Thyroid gland (tissue), 4 donors: ENCODE measurements at regions not wholly inside any gene's neighbourhood (a gene's known extent, or its start where the extent isn't known, plus 50 kb on each side); places are given as distances from the start of the nearest gene placed in this dataset.
A peak's percentile ranks its signal among the peaks of the same experiment; 100 is the strongest.
"Not testable (repeated sequence)": the region's sequence is repeated elsewhere in the genome, so short reads cannot be mapped to it uniquely, and the experiment has no call there.

Experiments
- DNase-seq, 2 donors: peaks; one replicate each; pipeline ENCODE4 v3.0.0-alpha.2; 2019
- H3K27ac ChIP-seq, 3 donors: fragments of 200-600 bp; sonication (generic); 1 replicate in 2 of 3; 2 replicates in 1 of 3; pipeline ENCODE4 v1.5.1; 2016 to 2019; ENCODE audit warnings: mild to moderate bottlenecking in 1 of 3, moderate library complexity in 1 of 3
- H3K27me3 ChIP-seq: fragments of 200-600 bp; sonication (generic); one replicate; pipeline ENCODE4 v1.5.1; 2019
- H3K36me3 ChIP-seq, 2 donors: fragments of 200-600 bp; sonication (generic); one replicate each; pipeline ENCODE4 v1.5.1; 2016 to 2019
- H3K4me1 ChIP-seq, 2 donors: fragments of 200-600 bp; sonication (generic); one replicate each; pipeline ENCODE4 v1.5.1; 2017 to 2019
- H3K4me3 ChIP-seq, 3 donors: fragments of 200-600 bp; sonication (generic); replicated peaks in 1 of 3; 1 replicate in 2 of 3; 2 replicates in 1 of 3; pipeline ENCODE4 v1.5.1; 2016; ENCODE audit warnings: mild to moderate bottlenecking in 1 of 3
- H3K9me3 ChIP-seq: fragments of 200-600 bp; sonication (generic); one replicate; pipeline ENCODE4 v1.5.1; 2017
- POLR2A ChIP-seq, 2 donors: fragments of 450-650 bp; IDR thresholded peaks; one replicate each; pipeline ENCODE4 v1.6.1; 2017; ENCODE audit warnings: antibody characterized with exemption in 2 of 2, mild to moderate bottlenecking in 2 of 2, moderate library complexity in 1 of 2
- WGBS, 2 donors: methylation state at CpG; one replicate each; pipeline ENCODE4 v1.1.5; 2017; 5-methylcytosine and 5-hydroxymethylcytosine counted together
- intact Hi-C: fragments of 100-400 bp; cut with DNase I; formaldehyde crosslinking; loops from one replicate; pipeline ENCODE4 v1.15.1; 2023
- TF ChIP-seq, protein P1 (sequence below), 6 experiments: fragments of 200-600 bp in 3 of 6; fragments of 450-650 bp in 3 of 6; sonication (generic) in 3 of 6; IDR thresholded peaks; one replicate each; pipeline ENCODE4 v1.5.1; 2016 to 2019; ENCODE audit warnings: antibody characterized with exemption in 6 of 6, mild to moderate bottlenecking in 2 of 6, inconsistent platforms in 1 of 6, moderate library complexity in 1 of 6

DNA sequence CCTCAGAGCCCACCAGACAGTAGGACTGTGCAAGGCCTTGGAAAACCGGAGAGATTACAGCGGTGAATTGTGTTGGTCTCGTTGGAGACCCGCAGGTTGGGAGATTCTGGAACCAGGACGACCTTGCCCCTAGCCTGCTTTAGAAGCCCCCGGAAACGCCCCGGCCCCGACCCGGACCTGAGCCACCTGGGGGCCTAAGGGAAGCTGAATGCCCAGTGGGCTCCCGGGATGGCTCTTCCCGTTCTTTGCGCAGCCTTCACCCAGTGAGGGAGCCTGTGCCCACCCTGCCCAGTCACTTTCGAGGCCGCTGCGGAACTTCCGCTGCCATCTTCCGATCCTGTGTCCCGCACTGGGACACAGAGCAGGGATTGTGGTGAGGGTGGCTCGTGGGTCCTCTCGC is 254.4 kb downstream of the FAM72C start:
- TF ChIP-seq, protein P1, sequence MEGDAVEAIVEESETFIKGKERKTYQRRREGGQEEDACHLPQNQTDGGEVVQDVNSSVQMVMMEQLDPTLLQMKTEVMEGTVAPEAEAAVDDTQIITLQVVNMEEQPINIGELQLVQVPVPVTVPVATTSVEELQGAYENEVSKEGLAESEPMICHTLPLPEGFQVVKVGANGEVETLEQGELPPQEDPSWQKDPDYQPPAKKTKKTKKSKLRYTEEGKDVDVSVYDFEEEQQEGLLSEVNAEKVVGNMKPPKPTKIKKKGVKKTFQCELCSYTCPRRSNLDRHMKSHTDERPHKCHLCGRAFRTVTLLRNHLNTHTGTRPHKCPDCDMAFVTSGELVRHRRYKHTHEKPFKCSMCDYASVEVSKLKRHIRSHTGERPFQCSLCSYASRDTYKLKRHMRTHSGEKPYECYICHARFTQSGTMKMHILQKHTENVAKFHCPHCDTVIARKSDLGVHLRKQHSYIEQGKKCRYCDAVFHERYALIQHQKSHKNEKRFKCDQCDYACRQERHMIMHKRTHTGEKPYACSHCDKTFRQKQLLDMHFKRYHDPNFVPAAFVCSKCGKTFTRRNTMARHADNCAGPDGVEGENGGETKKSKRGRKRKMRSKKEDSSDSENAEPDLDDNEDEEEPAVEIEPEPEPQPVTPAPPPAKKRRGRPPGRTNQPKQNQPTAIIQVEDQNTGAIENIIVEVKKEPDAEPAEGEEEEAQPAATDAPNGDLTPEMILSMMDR (IDR thresholded peaks at IDR 0.05) = no peak
- TF ChIP-seq POLR2A (IDR thresholded peaks at IDR 0.05) = no peak
- no peak for DNase-seq
- Histone ChIP-seq H3K27me3 (no peaks in the 10 kb centered on the region), H3K9me3 (no peaks in the 10 kb centered on the region), H3K4me1 (no peaks in the 10 kb centered on the region), H3K27ac (no peak overlapping the region), H3K36me3 (no peaks in the 10 kb centered on the region), H3K4me3 (no peak overlapping the region)
- 28% methylated on average over 15 of the region's 21 CpGs; no CpG with 5 or more reads in 1 of the 2 donors for WGBS, 2 donors
- intact Hi-C loops = no loop called here

DNA sequence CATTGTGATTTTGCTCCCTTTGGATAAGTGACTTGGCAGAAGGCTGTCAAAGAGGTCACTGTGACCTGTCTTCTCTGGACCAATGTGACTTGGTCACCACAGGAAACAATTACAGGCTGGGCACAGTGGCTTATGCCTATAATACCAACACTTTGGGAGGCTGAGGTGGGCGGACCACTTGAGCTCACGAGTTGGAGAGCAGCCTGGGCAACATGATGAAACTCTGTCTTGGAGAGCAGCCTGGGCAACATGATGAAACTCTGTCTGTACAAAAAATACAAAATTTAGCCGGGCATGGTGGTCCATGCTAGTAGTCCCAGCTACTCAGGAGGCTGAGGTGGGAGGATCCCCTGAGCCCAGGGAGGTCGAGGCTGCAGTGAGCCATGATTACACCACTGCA is 256.9 kb downstream of the FAM72C start:
- 32 to 49% methylated on average over 3 to 4 of the region's 4 CpGs for WGBS, 2 donors
- intact Hi-C loops, H3K36me3 ChIP-seq: not testable (repeated sequence)

DNA sequence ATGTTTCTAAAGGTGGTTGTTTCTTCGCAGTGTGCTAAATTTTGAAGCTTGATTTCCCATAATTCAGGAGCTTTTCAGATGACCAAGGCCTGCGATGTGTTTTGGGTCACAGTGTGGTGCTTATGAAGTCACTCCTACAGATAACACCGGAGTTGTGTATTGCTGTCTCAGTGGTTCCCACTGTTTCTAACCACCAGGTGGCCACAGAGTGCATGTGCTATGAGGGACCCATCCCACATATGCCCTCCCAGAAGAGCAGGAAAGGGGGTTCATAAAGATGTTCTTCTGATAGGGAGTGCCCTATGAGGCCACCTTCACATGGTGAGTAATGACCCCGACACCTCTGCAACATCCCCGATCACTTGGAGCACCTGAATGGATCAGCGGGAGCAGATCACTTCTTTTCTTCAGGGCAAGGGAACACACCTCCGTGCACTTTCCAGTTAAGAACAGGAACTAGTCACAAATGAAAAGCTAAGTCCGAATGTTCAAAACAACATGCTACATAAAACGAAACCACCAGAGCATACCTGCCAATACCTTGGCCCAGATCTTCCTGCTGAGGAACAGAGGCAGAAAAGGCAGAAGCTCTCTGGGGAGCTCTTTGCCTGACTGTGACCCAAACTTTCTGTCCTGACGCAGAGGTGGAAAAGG is 262.1 kb downstream of the FAM72C start:
- H3K9me3 ChIP-seq, intact Hi-C loops, H3K4me1 ChIP-seq, H3K27me3 ChIP-seq, H3K4me3 ChIP-seq, H3K27ac ChIP-seq, H3K36me3 ChIP-seq: not testable (repeated sequence)
- DNase-seq = peak; percentile 6 to 50
- WGBS, 2 donors = 30 to 37% methylated on average over 8 to 10 of the region's 10 CpGs
- TF ChIP-seq, protein P1 (IDR thresholded peaks at IDR 0.05) = peak in 4 of 6 experiments; percentile 42 to 62 (median 48)

More for the DNA sequence above, 256.9 kb downstream of the FAM72C start:
- not testable (repeated sequence) for H3K4me1 ChIP-seq, H3K27ac ChIP-seq, H3K4me3 ChIP-seq, H3K9me3 ChIP-seq, H3K27me3 ChIP-seq
- DNase-seq = peak in 1 of 2 donors; percentile 20

DNA sequence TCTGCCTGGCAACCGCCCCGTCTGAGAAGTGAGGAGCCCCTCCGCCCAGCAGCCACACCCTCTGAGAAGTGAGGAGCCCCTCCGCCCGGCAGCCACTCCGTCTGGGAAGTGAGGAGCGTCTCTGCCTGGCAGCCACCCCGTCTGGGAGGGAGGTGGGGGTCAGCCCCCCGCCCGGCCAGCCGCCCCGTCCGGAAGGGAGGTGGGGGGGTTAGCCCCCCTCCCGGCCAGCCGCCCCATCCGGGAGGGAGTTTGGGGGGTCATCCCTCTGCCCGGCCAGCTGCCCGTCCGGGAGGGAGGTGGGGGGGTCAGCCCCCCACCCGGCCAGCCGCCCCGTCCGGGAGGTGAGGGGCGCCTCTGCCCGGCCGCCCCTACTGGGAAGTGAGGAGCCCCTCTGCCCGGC is 269.0 kb downstream of the FAM72C start:
- H3K9me3 ChIP-seq, H3K27me3 ChIP-seq, H3K36me3 ChIP-seq, intact Hi-C loops, H3K4me3 ChIP-seq, H3K27ac ChIP-seq, H3K4me1 ChIP-seq, DNase-seq: not testable (repeated sequence)
- 100% methylated on average over 2 of the region's 27 CpGs; no CpG with 5 or more reads in 1 of the 2 donors for WGBS, 2 donors

DNA sequence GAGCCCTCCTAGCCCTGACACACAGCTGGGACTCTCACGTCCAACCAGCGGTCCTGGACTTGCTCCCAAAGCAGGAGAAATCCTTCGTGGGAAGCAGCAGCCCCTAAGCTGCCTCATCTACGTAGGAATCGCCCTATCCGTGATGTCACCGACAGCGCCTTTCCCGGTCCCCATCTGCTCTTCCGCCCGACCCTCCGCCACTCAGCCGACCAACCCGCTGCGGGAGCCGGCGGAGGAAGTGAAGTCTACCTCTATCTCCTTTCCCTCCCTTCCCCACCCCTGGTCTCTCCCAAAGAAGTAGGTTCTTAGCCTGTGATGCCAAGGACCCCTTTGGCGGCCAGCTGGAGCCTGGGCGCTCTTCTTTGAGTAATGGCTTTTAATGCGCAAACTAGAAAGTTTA is 272.1 kb downstream of the FAM72C start:
- no peaks in the 10 kb centered on the region for H3K4me1 ChIP-seq
- 4% methylated on average over 13 of the region's 20 CpGs for WGBS, 2 donors
- no peak for DNase-seq
- H3K36me3 ChIP-seq = no peaks in the 10 kb centered on the region
- H3K27ac ChIP-seq = no peak overlapping the region
- intact Hi-C loops = no loop called here
- no peaks in the 10 kb centered on the region for H3K27me3 ChIP-seq
- H3K9me3 ChIP-seq = no peaks in the 10 kb centered on the region
- no peak overlapping the region for H3K4me3 ChIP-seq
- TF ChIP-seq POLR2A (IDR thresholded peaks at IDR 0.05) = no peak
- TF ChIP-seq, protein P1 (IDR thresholded peaks at IDR 0.05) = no peak

DNA sequence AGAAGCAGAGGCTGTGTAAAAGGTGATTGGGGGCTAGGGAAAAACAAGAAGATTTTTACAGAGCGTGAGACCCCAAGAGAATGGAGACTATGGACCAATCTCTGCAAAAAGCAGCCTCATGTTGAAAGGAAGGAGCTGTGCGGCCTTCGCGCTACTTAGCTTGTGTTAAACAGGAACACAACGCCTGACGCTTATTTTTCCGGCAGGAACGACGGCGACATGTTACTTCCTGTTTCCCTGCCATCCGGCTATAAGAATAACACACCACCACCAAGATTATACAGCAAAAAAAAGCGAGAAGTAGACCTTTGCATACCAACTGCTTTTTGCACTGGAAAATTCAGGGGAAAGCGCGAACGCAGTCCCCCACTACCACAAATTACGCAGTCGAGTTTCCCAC is 272.7 kb downstream of the FAM72C start:
- H3K4me3 ChIP-seq = no peak overlapping the region
- no peaks in the 10 kb centered on the region for H3K27me3 ChIP-seq
- no peaks in the 10 kb centered on the region for H3K4me1 ChIP-seq
- H3K9me3 ChIP-seq = no peaks in the 10 kb centered on the region
- 6 to 9% methylated on average over 16 to 17 of the region's 17 CpGs for WGBS, 2 donors
- H3K36me3 ChIP-seq = no peaks in the 10 kb centered on the region
- TF ChIP-seq, protein P1 (IDR thresholded peaks at IDR 0.05) = no peak
- TF ChIP-seq POLR2A (IDR thresholded peaks at IDR 0.05) = no peak
- DNase-seq = no peak
- intact Hi-C loops = no loop called here
- no peak overlapping the region for H3K27ac ChIP-seq
